Hindlimb muscle (tissue), 1 donor: ENCODE measurements at regions not wholly inside any gene's neighbourhood (a gene's known extent, or its start where the extent isn't known, plus 50 kb on each side); places are given as distances from the start of the nearest gene placed in this dataset.
"Not testable (repeated sequence)": the region's sequence is repeated elsewhere in the genome, so short reads cannot be mapped to it uniquely, and the experiment has no call there.

Experiments
- DNase-seq: peaks from one replicate; pipeline ENCODE4 v3.0.0-alpha.2; 2013

DNA sequence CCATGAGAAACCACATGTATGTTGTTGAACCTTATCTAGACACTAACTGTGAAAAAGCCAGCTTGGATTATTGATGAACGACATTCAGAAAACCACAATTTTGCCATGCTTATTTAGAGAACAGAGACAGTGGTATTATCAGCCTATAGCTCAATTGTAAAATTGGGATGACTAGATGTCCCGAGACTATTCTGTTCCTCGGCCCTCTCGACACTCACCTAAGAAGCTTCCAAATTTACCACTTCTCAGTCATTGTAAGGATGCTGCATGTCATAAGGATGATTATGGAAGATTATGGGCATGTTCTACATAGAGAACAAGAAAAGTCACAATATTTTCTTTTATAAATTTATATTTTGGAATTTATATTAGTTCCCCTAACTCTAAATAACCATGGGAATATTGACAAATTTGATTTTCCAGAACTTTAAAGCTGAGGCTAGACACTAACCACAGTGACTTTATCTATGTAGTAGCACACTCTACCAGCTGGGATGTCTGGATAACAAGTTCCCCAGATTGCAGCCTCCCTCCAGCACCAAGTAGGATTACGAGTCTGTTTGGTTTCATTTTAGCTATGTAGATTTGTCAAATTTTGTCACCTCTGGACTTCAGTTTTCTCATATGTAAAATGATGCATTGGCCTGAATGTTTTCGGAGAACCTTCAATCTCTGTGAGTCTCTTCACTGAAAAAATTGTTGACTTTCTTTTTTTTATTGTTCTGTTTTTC lies 513.6 kb downstream of the IRS2 start:
- no peak for DNase-seq

DNA sequence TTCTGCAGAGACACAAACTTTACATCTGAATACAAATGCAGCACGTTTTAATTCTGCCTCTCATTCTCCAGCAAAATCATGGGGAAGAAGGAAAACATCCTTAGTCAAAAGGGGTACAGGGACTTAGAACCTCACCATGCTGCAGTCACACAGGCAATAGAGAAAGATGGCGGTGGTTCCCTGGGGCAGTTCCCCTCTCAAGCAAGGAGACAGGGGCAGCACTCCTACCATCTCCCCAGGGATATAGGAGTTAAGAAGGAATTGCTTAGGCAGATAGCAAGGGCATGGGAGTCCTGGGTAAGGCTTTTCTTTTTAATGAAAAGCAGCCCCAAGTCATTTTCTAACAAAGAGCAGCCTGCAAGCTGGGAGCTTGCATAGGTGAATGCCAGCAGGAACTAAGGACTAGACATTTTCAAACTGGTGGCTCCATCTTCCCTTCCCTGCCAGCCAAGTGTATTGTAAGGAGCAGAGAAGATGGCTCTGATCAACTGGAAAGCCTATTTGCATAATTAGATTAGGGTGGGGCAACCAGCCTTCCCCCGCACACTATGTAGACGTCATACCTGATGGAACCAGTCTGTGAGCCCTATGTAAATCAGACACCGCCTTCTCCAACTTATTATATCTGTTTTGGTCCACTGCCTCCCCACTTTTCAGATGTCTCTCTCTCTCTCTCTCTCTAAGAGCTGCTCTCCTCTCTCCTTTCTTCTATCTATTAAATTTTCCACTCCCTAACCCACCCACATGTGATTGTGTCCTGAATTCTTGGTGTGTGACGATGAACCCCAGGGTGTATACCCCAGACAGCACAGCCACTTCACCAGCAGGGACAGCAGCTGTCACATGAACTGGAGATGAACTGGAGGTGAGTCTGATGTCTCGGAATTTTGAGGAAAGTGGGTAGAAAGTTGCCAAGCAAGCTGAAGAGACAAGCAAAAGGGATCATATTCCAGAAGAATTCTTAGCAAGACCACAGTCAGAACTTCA lies 514.5 kb downstream of the IRS2 start:
- no peak for DNase-seq

DNA sequence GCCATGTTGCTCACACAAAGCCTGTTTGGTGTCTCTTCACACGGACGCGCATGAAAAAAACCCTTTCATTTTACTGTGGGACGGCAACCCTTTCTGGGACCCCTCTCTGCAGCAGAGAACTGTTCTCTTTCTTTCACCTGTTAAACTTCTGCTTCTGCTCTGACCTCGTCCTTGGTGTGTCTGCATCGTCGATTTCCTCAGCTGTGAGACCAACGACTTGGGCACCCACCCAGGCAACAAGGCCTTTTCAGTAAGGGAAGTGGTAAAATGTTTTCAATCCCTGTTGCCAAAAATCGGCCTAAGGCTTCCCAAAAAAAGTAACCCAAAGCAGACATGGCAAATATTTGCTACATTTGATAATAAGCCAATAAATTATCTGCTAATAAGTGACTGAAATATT lies 515.3 kb downstream of the IRS2 start:
- no peak for DNase-seq

DNA sequence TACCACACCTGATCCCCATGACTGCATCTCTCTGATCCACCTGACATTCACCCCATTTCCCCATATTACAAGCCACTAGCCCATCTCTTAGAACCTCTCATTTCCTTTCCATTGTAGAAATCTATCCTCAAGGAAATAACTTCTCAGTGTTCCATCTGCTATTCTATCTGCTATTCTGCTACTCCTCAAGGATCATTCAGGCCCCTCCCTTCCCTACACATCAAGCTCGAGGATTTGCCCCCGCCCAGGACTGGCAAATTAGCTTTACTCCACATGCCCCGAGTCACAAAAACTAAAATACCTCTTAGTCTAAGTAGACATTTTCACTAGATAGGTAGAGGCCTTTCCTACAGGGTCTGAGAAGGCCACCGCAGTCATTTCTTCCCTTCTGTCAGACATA lies 517.0 kb downstream of the IRS2 start:
- not testable (repeated sequence) for DNase-seq

DNA sequence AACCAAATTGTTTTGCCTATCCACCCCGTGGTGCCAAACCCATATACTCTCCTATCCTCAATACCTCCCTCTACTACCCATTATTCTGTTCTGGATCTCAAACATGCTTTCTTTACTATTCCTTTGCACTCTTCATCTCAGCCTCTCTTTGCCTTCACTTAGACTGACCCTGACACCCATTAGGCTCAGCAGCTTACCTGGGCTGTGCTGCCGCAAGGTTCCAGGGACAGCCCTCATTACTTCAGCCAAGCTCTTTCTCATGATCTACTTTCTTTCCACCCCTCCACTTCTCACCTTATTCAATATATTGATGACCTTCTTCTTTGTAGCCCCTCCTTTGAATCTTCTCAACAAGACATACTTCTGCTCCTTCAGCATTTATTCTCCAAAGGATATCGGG lies 517.9 kb downstream of the IRS2 start:
- not testable (repeated sequence) for DNase-seq

DNA sequence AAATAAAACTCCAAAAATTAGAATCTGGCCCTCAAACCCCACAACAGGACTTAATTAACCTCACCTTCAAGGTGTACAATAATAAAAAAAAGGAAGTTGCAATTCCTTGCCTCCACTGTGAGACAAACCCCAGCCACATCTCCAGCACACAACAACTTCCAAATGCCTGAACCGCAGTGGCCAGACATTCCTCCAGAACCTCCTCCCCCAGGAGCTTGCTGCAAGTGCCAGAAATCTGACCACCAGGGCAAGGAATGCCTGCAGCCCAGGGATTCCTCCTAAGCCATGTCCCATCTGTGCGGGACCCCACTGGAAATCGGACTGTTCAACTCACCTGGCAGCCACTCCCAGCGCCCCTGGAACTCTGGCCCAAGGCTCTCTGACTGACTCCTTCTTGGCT lies 519.0 kb downstream of the IRS2 start:
- DNase-seq: not testable (repeated sequence)

DNA sequence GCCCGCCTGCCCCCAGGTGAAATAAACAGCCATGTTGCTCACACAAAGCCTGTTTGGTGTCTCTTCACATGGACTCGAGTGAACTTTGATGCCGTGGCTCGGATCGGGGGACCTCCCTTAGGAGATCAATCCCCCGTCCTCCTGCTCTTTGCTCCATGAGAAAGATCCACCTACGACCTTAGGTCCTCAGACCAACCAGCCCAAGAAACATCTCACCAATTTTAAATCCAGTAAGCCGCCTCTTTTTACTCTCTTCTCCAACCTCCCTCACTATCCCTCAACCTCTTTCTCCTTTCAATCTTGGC lies 521.0 kb downstream of the IRS2 start:
- DNase-seq: not testable (repeated sequence)

DNA sequence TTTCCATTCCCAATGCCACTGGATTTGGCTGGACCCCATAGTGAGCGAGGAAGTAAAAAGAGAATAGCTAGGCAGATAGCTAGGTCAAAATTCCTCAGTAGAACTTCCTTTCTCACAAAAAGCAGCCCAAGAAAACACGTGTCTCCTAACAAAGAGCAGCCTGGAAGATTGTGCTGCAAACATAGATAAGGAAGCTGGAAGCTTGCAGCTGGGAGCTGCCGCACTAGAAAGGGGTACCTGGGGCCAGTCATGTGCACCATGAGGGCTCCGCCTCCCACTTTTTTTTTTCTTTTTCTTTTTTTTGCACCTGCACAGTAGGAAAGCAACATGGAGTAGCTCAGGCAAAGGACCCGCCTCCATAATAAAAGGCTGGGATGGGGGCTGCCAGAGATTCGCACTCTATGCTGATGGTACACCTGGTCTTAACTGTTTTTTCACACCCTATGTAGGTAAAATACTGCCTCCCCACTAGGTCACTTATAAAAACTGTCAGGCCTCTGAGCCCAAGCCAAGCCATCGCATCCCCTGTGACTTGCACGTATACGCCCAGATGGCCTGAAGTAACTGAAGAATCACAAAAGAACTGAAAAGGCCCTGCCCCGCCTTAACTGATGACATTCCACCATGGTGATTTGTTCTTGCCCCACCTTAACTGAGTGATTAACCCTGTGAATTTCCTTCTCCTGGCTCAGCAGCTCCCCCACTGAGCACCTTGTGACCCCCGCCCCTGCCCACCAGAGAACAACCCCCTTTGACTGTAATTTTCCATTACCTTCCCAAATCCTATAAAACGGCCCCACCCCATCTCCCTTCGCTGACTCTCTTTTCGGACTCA lies 521.6 kb downstream of the IRS2 start:
- not testable (repeated sequence) for DNase-seq

DNA sequence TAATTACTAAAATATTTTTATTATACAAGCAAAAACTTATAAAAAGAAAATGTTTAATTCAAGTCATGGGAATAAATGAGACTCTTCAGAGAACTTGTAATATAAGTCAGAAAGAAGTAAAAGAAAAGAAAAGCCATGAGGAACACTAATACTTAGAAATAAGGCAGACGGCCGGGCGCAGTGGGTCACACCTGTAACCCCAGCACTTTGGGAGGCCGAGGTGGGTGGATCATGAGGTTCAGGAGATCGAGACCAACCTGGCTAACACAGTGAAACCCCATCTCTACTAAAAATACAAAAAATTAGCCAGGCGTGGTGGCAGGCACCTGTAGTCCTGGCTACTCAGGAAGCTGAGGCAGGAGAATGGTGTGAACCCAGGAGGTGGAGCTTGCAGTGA lies 528.6 kb downstream of the IRS2 start:
- DNase-seq: not testable (repeated sequence)
